ENCODE measurements at regions not wholly inside any gene's neighbourhood (a gene's known extent, or its start where the extent isn't known, plus 50 kb on each side); places are given as distances from the start of the nearest gene placed in this dataset.

DNA sequence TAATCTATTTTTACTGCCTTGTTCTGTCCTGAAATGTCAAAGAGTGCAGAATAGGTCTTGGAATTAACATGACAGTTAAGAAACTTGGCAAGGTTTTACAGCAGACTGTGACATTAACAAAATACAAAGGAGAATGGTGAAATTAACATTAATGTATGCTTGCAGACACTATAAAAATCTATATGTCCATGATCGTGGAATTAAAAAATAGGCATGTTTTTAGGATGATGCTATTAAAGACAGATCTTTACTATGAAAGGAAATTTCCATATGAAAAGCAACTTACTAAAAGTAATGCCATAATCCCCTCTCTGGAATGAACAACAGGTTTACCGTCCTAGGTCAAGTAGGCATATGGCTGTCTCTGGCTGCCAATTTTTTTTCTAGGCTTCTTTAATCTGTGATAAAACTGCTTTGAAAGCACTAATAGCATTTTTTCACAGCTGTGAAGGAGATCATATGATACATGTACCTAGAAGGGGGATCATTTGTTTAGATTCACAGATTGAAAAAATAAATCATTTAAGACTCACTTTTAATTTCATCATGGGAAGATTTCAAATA, 291.5 kb downstream of the ZNF536 start:
- Histone ChIP-seq H3K4me3 (no peak overlapping the region), H3K27ac (no peak overlapping the region), H3K9me3 (peaks cover 7% of the 10 kb centered on the region; the same call in 1 of the 3 replicates), H3K4me2 (no peak overlapping the region), H3K4me1 (no peaks in the 10 kb centered on the region)
- TF ChIP-seq, protein P1, sequence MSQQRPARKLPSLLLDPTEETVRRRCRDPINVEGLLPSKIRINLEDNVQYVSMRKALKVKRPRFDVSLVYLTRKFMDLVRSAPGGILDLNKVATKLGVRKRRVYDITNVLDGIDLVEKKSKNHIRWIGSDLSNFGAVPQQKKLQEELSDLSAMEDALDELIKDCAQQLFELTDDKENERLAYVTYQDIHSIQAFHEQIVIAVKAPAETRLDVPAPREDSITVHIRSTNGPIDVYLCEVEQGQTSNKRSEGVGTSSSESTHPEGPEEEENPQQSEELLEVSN (IDR thresholded peaks at IDR 0.05; ENCODE audit: borderline replicate concordance, low read depth), result no peak
- TF ChIP-seq, protein P2, sequence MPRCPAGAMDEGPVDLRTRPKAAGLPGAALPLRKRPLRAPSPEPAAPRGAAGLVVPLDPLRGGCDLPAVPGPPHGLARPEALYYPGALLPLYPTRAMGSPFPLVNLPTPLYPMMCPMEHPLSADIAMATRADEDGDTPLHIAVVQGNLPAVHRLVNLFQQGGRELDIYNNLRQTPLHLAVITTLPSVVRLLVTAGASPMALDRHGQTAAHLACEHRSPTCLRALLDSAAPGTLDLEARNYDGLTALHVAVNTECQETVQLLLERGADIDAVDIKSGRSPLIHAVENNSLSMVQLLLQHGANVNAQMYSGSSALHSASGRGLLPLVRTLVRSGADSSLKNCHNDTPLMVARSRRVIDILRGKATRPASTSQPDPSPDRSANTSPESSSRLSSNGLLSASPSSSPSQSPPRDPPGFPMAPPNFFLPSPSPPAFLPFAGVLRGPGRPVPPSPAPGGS (IDR thresholded peaks at IDR 0.05), result no peak
- TF ChIP-seq MYC (IDR thresholded peaks at IDR 0.05; ENCODE audit: borderline replicate concordance, low read length) (no peak), SREBF2 (IDR thresholded peaks at IDR 0.05) (no peak), RAD21 (conservative IDR thresholded peaks at IDR 0.05 in 1 of 2, IDR thresholded peaks at IDR 0.05 in 1 of 2) (no peak), ZFP36 (IDR thresholded peaks at IDR 0.05; ENCODE audit: borderline replicate concordance, partially characterized antibody) (no peak)
- DNase-seq (ENCODE audit: low read depth in 1 of 2, low spot score in 1 of 2) (no peak), FAIRE-seq (no peak), ATAC-seq (no peak)
- ChIA-PET CTCF (interaction anchor here (0.7 to 15.9 kb wide), 4 partner anchors 15 to 532 kb away, joined by 3 to 298 read pairs (median 3); no protein-coding TSS in a partner anchor), POLR2A (no interaction called here)
- 24% methylated on average over 2 of the region's 2 CpGs for WGBS (ENCODE audit: missing lambda C conversion rate)

DNA sequence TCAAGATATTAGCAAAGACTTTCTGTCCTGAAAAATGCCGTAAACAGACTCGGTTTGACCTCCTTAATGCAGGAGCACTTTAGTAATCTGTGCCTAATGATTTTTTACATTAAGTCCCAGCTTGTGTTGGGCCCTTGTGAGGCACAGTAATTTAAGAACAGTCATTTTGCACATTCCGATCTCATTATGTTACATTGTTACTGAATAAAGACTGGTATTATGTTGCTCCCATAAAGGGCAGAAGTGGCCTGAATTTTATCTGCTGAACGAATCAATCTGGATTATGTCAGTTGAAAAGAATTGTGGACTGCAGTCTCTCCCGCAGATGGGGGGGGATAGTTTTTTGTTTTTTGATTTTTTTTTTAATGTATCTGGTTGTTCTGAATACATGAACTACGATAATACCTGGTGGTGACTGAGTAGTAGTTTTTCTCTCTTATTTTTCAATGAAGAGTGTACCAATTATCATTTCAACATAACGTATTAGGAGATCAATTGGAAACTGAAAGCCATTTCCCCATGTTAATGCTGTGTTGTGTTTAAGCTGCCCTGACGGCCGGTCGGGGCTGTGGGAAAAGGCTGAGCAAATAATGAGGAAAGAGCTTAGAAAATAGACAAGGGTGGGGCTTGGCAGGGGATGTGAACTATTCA, 290.2 kb downstream of the ZNF536 start:
- Histone ChIP-seq H3K4me3 (no peak overlapping the region), H3K9me3 (peaks cover 13% of the 10 kb centered on the region; the same call in 1 of the 3 replicates), H3K4me2 (peak overlapping the region; percentile 11; the same call in 1 of the 3 replicates), H3K4me1 (no peaks in the 10 kb centered on the region), H3K27ac (no peak overlapping the region)
- 18% methylated on average over 10 of the region's 10 CpGs for WGBS (ENCODE audit: missing lambda C conversion rate)
- POLR2A ChIA-PET, result no interaction called here
- CTCF ChIA-PET, result interaction anchor here (0.6 to 15.9 kb wide), 9 partner anchors 9 to 804 kb away, joined by 3 to 298 read pairs (median 3); no protein-coding TSS in a partner anchor
- DNase-seq (ENCODE audit: low read depth in 1 of 2, low spot score in 1 of 2) (no peak), FAIRE-seq (peak; percentile 54), ATAC-seq (no peak)
- TF ChIP-seq FOSB (CRISPR knock-in tag; IDR thresholded peaks at IDR 0.05), result no peak

DNA sequence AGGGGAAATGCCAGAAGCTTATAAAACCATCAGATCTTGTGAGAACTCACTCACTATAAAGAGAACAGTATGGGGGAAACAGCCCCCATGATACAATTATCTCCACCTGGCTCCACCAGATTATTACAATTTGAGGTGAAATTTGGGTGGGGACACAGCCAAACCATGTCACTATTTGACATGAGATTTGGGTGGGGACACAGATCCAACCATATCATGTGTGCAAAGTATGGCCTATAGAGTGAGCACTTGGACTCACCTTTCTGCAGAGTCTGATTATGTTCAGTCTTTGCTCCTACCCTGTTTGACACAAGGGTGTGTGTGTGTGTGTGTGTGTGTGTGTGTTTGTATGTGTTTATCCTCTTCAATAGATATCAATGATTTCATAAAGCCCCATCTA, 287.5 kb downstream of the ZNF536 start:
- FAIRE-seq (peak; percentile 84), ATAC-seq (no peak), DNase-seq (ENCODE audit: low read depth in 1 of 2, low spot score in 1 of 2) (no peak)
- TF ChIP-seq SREBF2 (IDR thresholded peaks at IDR 0.05) (no peak), SMC3 (IDR thresholded peaks at IDR 0.05) (no peak)
- POLR2A ChIA-PET, result no interaction called here
- Histone ChIP-seq H3K4me2 (no peak overlapping the region), H3K4me1 (no peaks in the 10 kb centered on the region), H3K9me3 (peaks cover 13% of the 10 kb centered on the region; the same call in 1 of the 3 replicates), H3K27ac (no peak overlapping the region), H3K4me3 (no peak overlapping the region)
- CTCF ChIA-PET, result interaction anchor here (2.6 to 3.5 kb wide), 2 partner anchors 10 to 11 kb away, joined by 10 to 22 read pairs; no protein-coding TSS in a partner anchor

DNA sequence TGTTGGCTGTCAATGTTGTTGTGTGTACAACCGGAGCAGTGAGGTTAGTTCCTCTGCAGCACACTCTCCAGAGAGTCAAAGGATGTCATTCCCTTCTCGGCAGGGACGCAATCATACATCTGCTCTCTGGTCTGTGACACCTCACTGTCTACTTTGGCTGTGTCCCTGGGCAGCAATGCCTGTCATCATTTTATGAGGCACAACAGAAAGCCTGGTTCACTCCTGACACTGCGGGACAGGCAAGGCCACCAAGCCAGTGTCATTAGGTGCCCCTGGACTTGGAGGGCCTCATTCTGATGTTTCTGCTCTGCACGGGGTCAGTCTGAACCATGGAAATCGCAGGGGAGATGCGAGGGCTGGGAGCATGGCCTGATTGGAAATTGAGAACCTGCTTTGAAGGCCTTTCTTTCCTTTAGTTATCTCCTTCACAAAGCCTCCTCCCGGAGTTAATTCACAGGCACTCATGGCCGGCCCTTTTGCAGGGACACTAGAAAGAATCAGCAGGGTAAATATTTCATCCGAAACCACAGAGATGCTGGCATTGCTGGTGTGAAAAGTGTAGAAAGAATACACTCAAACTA, 284.4 kb downstream of the ZNF536 start:
- Histone ChIP-seq H3K4me3 (no peak overlapping the region), H3K27ac (no peak overlapping the region), H3K4me1 (no peaks in the 10 kb centered on the region), H3K4me2 (no peak overlapping the region), H3K9me3 (peaks cover 13% of the 10 kb centered on the region; the same call in 1 of the 3 replicates)
- FAIRE-seq, result no peak
- no peak for ATAC-seq
- WGBS (ENCODE audit: missing lambda C conversion rate), result 1% methylated on average over 10 of the region's 10 CpGs
- no peak for DNase-seq (ENCODE audit: low read depth in 1 of 2, low spot score in 1 of 2)
- ChIA-PET CTCF (interaction anchor here (2.4 to 3.5 kb wide), 2 partner anchors 10 to 13 kb away, joined by 14 to 22 read pairs; no protein-coding TSS in a partner anchor), POLR2A (no interaction called here)
- TF ChIP-seq HOXB13 (CRISPR knock-in tag; IDR thresholded peaks at IDR 0.05; ENCODE audit: low read depth) (no peak), ZFP36 (IDR thresholded peaks at IDR 0.05; ENCODE audit: borderline replicate concordance, partially characterized antibody) (no peak), JUNB (IDR thresholded peaks at IDR 0.05) (no peak), RNF2 (IDR thresholded peaks at IDR 0.05; ENCODE audit: borderline replicate concordance, low read depth) (no peak), EHF (CRISPR knock-in tag; IDR thresholded peaks at IDR 0.05) (no peak), HEYL (CRISPR knock-in tag; IDR thresholded peaks at IDR 0.05) (no peak), KDM1A (IDR thresholded peaks at IDR 0.05; ENCODE audit: low read depth) (no peak), HOXA7 (CRISPR knock-in tag; IDR thresholded peaks at IDR 0.05) (no peak), CHD4 (IDR thresholded peaks at IDR 0.05; ENCODE audit: borderline replicate concordance) (no peak), TFCP2L1 (CRISPR knock-in tag; IDR thresholded peaks at IDR 0.05) (no peak), TP53 (CRISPR knock-in tag; IDR thresholded peaks at IDR 0.05) (no peak), CHD2 (IDR thresholded peaks at IDR 0.05; ENCODE audit: low read length, partially characterized antibody) (no peak), BHLHE40 (IDR thresholded peaks at IDR 0.05; ENCODE audit: low read depth, low read length) (no peak)
- TF ChIP-seq, protein P3, sequence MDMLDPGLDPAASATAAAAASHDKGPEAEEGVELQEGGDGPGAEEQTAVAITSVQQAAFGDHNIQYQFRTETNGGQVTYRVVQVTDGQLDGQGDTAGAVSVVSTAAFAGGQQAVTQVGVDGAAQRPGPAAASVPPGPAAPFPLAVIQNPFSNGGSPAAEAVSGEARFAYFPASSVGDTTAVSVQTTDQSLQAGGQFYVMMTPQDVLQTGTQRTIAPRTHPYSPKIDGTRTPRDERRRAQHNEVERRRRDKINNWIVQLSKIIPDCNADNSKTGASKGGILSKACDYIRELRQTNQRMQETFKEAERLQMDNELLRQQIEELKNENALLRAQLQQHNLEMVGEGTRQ (IDR thresholded peaks at IDR 0.05), result no peak
- TF ChIP-seq, protein P2 (IDR thresholded peaks at IDR 0.05), result no peak
- TF ChIP-seq, protein P4, sequence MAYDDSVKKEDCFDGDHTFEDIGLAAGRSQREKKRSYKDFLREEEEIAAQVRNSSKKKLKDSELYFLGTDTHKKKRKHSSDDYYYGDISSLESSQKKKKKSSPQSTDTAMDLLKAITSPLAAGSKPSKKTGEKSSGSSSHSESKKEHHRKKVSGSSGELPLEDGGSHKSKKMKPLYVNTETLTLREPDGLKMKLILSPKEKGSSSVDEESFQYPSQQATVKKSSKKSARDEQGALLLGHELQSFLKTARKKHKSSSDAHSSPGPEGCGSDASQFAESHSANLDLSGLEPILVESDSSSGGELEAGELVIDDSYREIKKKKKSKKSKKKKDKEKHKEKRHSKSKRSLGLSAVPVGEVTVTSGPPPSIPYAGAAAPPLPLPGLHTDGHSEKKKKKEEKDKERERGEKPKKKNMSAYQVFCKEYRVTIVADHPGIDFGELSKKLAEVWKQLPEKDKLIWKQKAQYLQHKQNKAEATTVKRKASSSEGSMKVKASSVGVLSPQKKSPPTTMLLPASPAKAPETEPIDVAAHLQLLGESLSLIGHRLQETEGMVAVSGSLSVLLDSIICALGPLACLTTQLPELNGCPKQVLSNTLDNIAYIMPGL (CRISPR knock-in tag; IDR thresholded peaks at IDR 0.05; ENCODE audit: borderline replicate concordance), result no peak
